NB4 (cell line): ENCODE measurements at regions not wholly inside any gene's neighbourhood (a gene's known extent, or its start where the extent isn't known, plus 50 kb on each side); places are given as distances from the start of the nearest gene placed in this dataset.

Experiments used
- CTCF ChIP-seq: IDR thresholded peaks from one replicate; pipeline ENCODE4 v1.5.1; 2012; ENCODE audit warnings: low read depth, low read length
- MAX ChIP-seq: IDR thresholded peaks from 2 replicates; pipeline ENCODE4 v1.6.1; 2011; ENCODE audit warnings: low read depth, low read length
- POLR2A ChIP-seq: IDR thresholded peaks from 2 replicates; pipeline ENCODE4 v1.6.1; 2011; ENCODE audit warnings: mild to moderate bottlenecking; ENCODE audit not compliant: insufficient read length; ENCODE audit errors: extremely low read depth

DNA sequence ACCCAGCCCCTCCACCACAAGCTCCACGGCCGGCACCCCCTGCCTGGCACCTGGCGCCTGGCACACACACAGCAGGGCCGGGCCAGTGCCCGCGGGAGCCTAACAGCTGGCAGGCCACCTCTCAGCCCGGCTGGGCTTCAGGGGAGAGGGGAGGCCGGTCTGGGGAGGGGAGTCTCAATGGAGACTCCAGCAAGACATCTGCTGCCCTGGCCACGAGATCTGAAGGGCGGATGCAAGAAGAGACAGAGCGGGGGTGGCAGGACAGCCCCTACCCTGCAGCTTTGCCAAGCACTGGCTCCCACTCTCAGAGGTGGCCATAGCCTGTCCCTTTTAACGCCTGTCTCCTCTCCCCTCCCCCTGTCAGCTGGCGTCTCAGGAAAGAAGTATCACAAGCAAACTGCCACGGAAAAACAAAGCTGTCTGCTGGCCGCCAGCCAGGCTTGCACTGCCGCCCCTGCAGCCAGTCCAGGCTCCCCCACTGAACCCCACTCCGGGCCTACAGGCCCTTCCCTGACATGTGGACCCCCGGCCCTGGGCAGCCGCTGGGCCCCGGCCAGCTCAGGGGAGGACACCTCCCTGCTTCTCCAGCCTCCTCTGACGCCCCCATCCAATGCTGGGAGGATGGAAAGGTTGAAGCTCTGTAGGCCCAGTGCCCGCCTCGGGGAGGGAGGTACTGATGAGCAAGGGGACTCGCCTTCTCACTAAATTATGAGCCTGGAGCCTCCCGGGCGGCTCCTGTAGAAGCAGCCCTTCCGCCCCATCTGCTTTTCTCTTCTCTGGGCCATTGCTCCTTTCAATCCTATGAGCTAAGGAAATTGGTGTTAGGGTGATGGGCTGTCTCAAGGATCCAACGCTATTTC lies 178.4 kb downstream of the ARHGAP12 start:
- TF ChIP-seq CTCF (no peak), POLR2A (no peak), MAX (no peak)
